ENCODE measurements at regions not wholly inside any gene's neighbourhood (a gene's known extent, or its start where the extent isn't known, plus 50 kb on each side); places are given as distances from the start of the nearest gene placed in this dataset.
"Not testable (repeated sequence)": the region's sequence is repeated elsewhere in the genome, so short reads cannot be mapped to it uniquely, and the experiment has no call there.

- no peaks in the 10 kb centered on the region for H3K4me1 ChIP-seq (ENCODE audit: control insufficient read depth, extremely low read depth, insufficient read depth, low read length)
- no peaks in the 10 kb centered on the region for H3K79me2 ChIP-seq (ENCODE audit: control insufficient read depth, insufficient read depth, low read length)
- no peaks in the 10 kb centered on the region for H3K27me3 ChIP-seq (ENCODE audit: control insufficient read depth, insufficient read depth, low read length)
- peak in 1 of 2 donors; percentile 51 for DNase-seq (ENCODE audit: low read depth in 2 of 2)
- no peak overlapping the region for H3K9ac ChIP-seq (ENCODE audit: insufficient read depth, low read length)
- no peaks in the 10 kb centered on the region for H3K36me3 ChIP-seq (ENCODE audit: control insufficient read depth, insufficient read depth, low read length)
- TF ChIP-seq CTCF (conservative IDR thresholded peaks at IDR 0.05 in 1 of 2, IDR thresholded peaks at IDR 0.05 in 1 of 2; ENCODE audit: low read depth in 1 of 2, low read length in 2 of 2), result no peak
- TF ChIP-seq EZH2 (IDR thresholded peaks at IDR 0.05; ENCODE audit: low read length, missing control alignments), result no peak
- no peak overlapping the region for H3K4me2 ChIP-seq (ENCODE audit: extremely low read depth, insufficient read depth, low read length)
- H3K4me3 ChIP-seq (replicated peaks in 1 of 4; ENCODE audit: control extremely low read depth in 1 of 4, insufficient read depth in 1 of 4, low read depth in 3 of 4, low read length in 4 of 4), result no peak overlapping the region
- no peaks in the 10 kb centered on the region for H4K20me1 ChIP-seq (ENCODE audit: control insufficient read depth, extremely low read depth, insufficient read depth, low read length)
- no peaks in the 10 kb centered on the region for H3K9me3 ChIP-seq (ENCODE audit: control insufficient read depth, insufficient read depth, low read depth, low read length)
- no peak overlapping the region for H3K27ac ChIP-seq (ENCODE audit: insufficient read depth, low read length)
- H2AFZ ChIP-seq (ENCODE audit: low read length), result no peak overlapping the region
Observed at GRCh38 chr2:155895016-155895415, 437.5 kb downstream of the NR4A2 start.

DNA sequence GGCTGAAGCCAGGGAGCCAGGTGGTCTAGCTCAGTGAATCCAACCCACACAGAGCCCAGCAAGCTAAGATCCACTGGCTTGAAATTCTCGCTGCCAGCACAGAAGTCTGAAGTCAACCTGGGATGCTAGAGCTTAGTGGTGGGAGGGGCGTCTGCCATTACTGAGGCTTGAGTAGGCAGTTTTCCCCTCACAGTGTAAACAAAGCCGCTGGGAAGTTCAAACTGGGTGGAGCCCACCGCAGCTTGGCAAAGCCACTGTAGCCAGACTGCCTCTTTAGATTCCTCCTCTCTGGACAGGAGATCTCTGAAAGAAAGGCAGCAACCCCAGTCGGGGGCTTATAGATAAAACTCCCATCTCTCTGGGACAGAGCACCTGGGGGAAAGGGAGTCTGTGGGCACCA lies 452.1 kb downstream of the NR4A2 start:
- DNase-seq (ENCODE audit: low read depth in 2 of 2), result peak in 1 of 2 donors; percentile 12
- H3K27ac ChIP-seq (ENCODE audit: insufficient read depth, low read length); H3K27me3 ChIP-seq (ENCODE audit: control insufficient read depth, insufficient read depth, low read length); H2AFZ ChIP-seq (ENCODE audit: low read length); H4K20me1 ChIP-seq (ENCODE audit: control insufficient read depth, extremely low read depth, insufficient read depth, low read length); H3K4me1 ChIP-seq (ENCODE audit: control insufficient read depth, extremely low read depth, insufficient read depth, low read length); H3K4me2 ChIP-seq (ENCODE audit: extremely low read depth, insufficient read depth, low read length); H3K4me3 ChIP-seq (replicated peaks in 1 of 4; ENCODE audit: control extremely low read depth in 1 of 4, insufficient read depth in 1 of 4, low read depth in 3 of 4, low read length in 4 of 4); H3K9me3 ChIP-seq (ENCODE audit: control insufficient read depth, insufficient read depth, low read depth, low read length); H3K9ac ChIP-seq (ENCODE audit: insufficient read depth, low read length); H3K79me2 ChIP-seq (ENCODE audit: control insufficient read depth, insufficient read depth, low read length); H3K36me3 ChIP-seq (ENCODE audit: control insufficient read depth, insufficient read depth, low read length): not testable (repeated sequence)

GRCh38 chr2:155879900-155880299 lies 452.6 kb downstream of the NR4A2 start:
- H3K9me3 ChIP-seq (ENCODE audit: control insufficient read depth, insufficient read depth, low read depth, low read length); H3K4me3 ChIP-seq (replicated peaks in 1 of 4; ENCODE audit: control extremely low read depth in 1 of 4, insufficient read depth in 1 of 4, low read depth in 3 of 4, low read length in 4 of 4); H4K20me1 ChIP-seq (ENCODE audit: control insufficient read depth, extremely low read depth, insufficient read depth, low read length); H3K27me3 ChIP-seq (ENCODE audit: control insufficient read depth, insufficient read depth, low read length); H3K36me3 ChIP-seq (ENCODE audit: control insufficient read depth, insufficient read depth, low read length); H3K4me2 ChIP-seq (ENCODE audit: extremely low read depth, insufficient read depth, low read length); H3K4me1 ChIP-seq (ENCODE audit: control insufficient read depth, extremely low read depth, insufficient read depth, low read length); H3K27ac ChIP-seq (ENCODE audit: insufficient read depth, low read length); H3K9ac ChIP-seq (ENCODE audit: insufficient read depth, low read length); H3K79me2 ChIP-seq (ENCODE audit: control insufficient read depth, insufficient read depth, low read length); H2AFZ ChIP-seq (ENCODE audit: low read length): not testable (repeated sequence)
- DNase-seq (ENCODE audit: low read depth in 2 of 2), result peak in 1 of 2 donors; percentile 77

DNA sequence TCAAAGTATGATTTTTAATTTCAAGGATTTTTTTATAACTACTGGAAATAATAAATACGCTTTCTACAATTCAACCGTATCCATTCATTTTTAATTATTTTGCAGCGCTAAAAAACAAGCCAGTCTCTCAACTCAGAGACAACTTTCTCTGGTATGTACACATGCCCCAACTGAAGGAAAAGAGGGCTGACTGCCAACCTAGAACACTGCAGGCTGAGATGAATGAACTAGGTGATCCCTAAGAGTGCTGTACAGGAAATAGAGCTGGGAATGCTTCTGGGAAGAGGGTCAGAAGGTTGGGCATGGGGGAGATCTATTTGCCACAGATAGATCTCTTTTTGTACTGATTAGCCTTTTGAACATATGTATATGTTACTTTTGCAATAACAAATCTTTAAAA lies 460.1 kb downstream of the NR4A2 start:
- no peaks in the 10 kb centered on the region for H4K20me1 ChIP-seq (ENCODE audit: control insufficient read depth, extremely low read depth, insufficient read depth, low read length)
- H3K9ac ChIP-seq (ENCODE audit: insufficient read depth, low read length), result no peak overlapping the region
- no peak overlapping the region for H2AFZ ChIP-seq (ENCODE audit: low read length)
- H3K4me1 ChIP-seq (ENCODE audit: control insufficient read depth, extremely low read depth, insufficient read depth, low read length), result no peaks in the 10 kb centered on the region
- H3K36me3 ChIP-seq (ENCODE audit: control insufficient read depth, insufficient read depth, low read length), result no peaks in the 10 kb centered on the region
- peak in 1 of 2 donors; percentile 0 for DNase-seq (ENCODE audit: low read depth in 2 of 2)
- no peak overlapping the region for H3K4me3 ChIP-seq (replicated peaks in 1 of 4; ENCODE audit: control extremely low read depth in 1 of 4, insufficient read depth in 1 of 4, low read depth in 3 of 4, low read length in 4 of 4)
- H3K4me2 ChIP-seq (ENCODE audit: extremely low read depth, insufficient read depth, low read length), result no peak overlapping the region
- H3K9me3 ChIP-seq (ENCODE audit: control insufficient read depth, insufficient read depth, low read depth, low read length), result no peaks in the 10 kb centered on the region
- no peaks in the 10 kb centered on the region for H3K79me2 ChIP-seq (ENCODE audit: control insufficient read depth, insufficient read depth, low read length)
- no peaks in the 10 kb centered on the region for H3K27me3 ChIP-seq (ENCODE audit: control insufficient read depth, insufficient read depth, low read length)
- TF ChIP-seq CTCF (conservative IDR thresholded peaks at IDR 0.05 in 1 of 2, IDR thresholded peaks at IDR 0.05 in 1 of 2; ENCODE audit: low read depth in 1 of 2, low read length in 2 of 2) (no peak), EZH2 (IDR thresholded peaks at IDR 0.05; ENCODE audit: low read length, missing control alignments) (no peak)
- no peak overlapping the region for H3K27ac ChIP-seq (ENCODE audit: insufficient read depth, low read length)

Data from fibroblast of lung (primary cell).